Panc1 (cell line): ENCODE measurements at regions not wholly inside any gene's neighbourhood (a gene's known extent, or its start where the extent isn't known, plus 50 kb on each side); places are given as distances from the start of the nearest gene placed in this dataset.

Experiments used
- POLR2AphosphoS5 ChIP-seq: IDR thresholded peaks from 2 replicates; pipeline ENCODE4 v1.6.1; 2012; ENCODE audit warnings: mild to moderate bottlenecking, low read depth, low read length, moderate library complexity
- SIN3A ChIP-seq: IDR thresholded peaks from 2 replicates; pipeline ENCODE4 v1.6.1; 2012; ENCODE audit warnings: low read depth, mild to moderate bottlenecking, low read length, moderate library complexity, borderline replicate concordance; ENCODE audit not compliant: insufficient read depth
- TCF7L2 ChIP-seq: IDR thresholded peaks from 2 replicates; pipeline ENCODE4 v1.6.1; 2011; ENCODE audit warnings: mild to moderate bottlenecking, low read depth, low read length, inconsistent platforms
- TF ChIP-seq, protein P1 (sequence below): fragments of 450-650 bp; IDR thresholded peaks from 2 replicates; pipeline ENCODE4 v1.5.1; 2017; ENCODE audit warnings: mild to moderate bottlenecking

DNA sequence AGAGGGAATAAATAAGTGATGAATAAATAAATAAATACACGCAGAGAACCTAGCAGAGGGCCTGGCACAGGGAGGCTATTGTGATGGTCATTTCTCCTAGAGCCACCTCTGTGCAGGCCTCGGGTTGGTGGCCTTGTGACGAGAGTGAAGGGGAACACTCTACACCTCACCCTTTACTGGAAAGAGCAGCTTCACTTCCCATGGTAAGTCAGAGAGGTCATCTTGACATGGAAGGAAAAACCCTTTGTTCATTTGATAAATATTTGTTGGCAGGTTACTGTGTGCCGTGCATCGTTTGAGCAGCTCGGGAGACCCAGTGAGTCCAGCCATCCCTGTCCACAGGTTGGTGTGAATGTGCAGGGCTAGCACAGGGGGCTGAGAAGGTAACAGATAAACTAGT, 70.2 kb upstream of the PODXL start:
- TF ChIP-seq SIN3A (no peak), POLR2AphosphoS5 (no peak), TCF7L2 (no peak)
- TF ChIP-seq, protein P1, sequence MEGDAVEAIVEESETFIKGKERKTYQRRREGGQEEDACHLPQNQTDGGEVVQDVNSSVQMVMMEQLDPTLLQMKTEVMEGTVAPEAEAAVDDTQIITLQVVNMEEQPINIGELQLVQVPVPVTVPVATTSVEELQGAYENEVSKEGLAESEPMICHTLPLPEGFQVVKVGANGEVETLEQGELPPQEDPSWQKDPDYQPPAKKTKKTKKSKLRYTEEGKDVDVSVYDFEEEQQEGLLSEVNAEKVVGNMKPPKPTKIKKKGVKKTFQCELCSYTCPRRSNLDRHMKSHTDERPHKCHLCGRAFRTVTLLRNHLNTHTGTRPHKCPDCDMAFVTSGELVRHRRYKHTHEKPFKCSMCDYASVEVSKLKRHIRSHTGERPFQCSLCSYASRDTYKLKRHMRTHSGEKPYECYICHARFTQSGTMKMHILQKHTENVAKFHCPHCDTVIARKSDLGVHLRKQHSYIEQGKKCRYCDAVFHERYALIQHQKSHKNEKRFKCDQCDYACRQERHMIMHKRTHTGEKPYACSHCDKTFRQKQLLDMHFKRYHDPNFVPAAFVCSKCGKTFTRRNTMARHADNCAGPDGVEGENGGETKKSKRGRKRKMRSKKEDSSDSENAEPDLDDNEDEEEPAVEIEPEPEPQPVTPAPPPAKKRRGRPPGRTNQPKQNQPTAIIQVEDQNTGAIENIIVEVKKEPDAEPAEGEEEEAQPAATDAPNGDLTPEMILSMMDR: no peak
